NCI-H1417 treated with DMSO at 0.1 percent for 48 hours (cell line): ENCODE measurements at regions not wholly inside any gene's neighbourhood (a gene's known extent, or its start where the extent isn't known, plus 50 kb on each side); places are given as distances from the start of the nearest gene placed in this dataset.
"Not testable (repeated sequence)": the region's sequence is repeated elsewhere in the genome, so short reads cannot be mapped to it uniquely, and the experiment has no call there.

Experiments used
- DNase-seq: peaks from one replicate; lab custom pipeline; 2025; lab: John Stamatoyannopoulos, UW

DNA sequence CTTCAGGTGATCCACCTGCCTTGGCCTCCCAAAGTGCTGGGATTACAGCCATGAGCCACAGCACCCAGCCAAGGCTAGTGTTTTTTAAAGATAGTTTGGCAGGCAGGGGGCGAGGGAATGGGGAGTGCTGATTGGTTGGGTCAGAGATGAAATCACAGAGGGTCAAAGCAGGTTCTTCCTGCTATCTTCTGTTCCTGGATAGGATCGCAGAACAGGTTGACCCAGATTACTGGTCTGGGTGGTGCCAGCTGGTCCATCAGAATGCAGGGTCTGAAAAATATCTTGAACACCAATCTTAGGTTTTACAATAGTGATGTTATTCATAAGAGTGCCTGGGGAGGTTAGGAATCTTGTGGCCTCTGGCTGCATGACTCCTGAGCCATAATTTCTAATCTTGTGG lies 272.2 kb downstream of the CD83 start:
- DNase-seq: not testable (repeated sequence)

GRCh38 chr6:14390805-14391204 lies 273.2 kb downstream of the CD83 start:
- no peak for DNase-seq

DNA sequence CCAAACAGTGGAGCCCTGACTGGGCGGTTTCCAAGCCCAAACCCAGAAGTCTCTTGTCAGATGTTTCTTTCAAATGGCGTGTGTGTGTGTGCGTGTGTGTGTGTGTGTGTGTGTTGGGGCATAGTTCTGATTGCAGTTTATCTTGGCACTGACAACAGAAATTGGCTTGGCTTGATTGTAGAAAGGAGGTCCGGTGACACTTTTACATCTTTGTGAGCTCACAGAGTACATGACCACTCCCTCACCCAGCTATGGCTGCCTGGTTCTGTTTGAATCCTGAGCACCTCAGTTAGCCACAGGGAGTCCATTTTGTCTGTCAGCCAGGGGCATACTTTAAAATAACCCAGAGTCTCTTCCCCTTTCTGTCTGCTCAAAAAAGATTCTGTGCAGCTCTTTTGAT lies 276.3 kb downstream of the CD83 start:
- no peak for DNase-seq

DNA sequence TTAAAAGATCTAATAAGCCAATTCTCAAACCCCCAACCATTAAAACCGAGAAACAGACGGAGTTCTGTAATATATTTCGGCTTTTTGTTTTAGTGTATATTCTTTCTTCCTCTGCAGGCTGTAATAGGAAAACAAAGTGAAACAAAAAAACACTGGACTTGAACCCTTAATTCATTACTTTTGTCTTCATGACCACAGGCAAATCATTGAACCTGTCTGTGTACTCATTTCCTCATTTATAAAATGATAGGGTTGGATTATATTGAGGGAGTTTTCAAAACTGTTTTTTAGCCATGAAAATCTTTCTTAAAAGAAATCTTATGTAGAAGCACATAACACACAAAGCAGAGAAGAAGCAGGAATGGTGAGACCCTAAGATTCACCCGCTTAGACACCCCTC lies 278.8 kb downstream of the CD83 start:
- no peak for DNase-seq

DNA sequence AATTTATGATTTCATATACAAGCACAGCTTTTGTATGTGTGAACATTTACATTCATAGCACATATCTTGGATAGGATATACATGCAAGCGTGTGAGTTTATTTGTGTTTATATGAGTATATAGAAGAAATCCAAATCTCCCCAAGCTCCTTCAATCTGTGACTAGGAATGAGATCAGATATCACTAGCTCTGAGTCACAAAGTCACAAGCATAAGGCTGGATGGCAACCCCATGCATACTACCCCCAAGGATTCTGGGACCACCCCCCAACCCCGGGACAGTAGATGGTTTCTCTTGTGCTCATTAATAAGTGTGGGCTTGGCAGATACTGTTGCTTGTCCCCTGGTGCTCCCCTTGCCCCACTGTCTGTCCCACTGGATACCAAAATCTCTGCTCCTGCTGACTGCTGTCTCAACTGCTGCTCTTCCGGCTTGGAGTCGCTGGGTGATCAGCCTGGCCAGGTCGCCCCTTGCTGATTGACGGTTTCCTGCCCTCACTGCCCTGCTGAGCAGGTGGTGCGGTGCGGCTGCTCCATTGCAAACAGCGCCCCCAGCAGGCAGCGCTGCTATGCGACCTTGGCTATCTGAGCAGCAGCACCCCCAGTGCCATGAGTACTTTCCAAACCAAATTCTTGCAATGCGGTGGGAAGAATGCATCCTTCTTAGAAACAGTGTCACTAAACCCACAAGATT lies 279.4 kb downstream of the CD83 start:
- DNase-seq: no peak

GRCh38 chr6:14397518-14397901 lies 279.9 kb downstream of the CD83 start:
- DNase-seq: no peak

DNA sequence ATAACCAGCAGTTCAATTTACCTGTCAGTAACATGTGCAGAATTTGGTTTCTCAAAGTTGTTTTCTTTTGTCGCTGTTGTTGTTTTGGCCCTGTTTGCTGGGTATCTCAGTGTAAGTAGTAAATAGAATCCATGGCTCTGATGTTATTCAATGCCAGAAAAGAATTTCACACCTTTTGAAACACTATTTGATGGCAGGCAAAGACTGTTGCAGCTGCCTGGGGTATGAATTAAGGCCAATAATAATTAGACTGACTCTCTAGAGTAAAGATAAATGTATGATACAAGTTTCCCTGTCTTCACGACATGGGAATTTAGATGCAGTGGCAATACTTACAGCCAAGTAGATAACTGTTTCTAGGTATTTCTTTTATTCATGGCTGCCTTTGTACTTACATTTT lies 281.4 kb downstream of the CD83 start:
- DNase-seq: no peak

- no peak for DNase-seq
These were observed 282.1 kb downstream of the CD83 start for GRCh38 chr6:14399635-14400034.

- no peak for DNase-seq
These were observed 283.7 kb downstream of the CD83 start for GRCh38 chr6:14401246-14401645.

- no peak for DNase-seq
These were observed 289.2 kb downstream of the CD83 start for GRCh38 chr6:14406614-14407331.

GRCh38 chr6:14408446-14408845 lies 290.9 kb downstream of the CD83 start:
- no peak for DNase-seq

DNA sequence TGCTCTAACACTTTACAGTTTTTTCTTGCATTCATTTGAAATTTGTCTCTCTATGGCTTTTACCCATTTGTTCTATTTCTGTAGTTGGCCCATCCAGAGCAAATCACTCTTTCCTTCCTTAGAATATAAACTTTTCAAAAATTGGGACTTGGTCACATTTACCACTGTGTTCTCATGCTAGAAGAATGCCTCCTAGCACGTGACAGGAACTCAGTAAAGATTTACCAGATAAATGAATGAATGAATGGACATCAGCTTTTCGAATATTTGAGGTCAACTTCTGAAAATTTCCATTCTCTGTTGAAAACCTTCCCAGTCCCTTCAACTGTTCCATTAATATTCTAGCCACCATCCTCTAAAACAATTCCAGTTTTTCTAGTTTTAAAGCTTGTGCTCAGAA lies 294.5 kb downstream of the CD83 start:
- no peak for DNase-seq

- DNase-seq: no peak
These were observed 297.9 kb downstream of the CD83 start for GRCh38 chr6:14415452-14415851.

DNA sequence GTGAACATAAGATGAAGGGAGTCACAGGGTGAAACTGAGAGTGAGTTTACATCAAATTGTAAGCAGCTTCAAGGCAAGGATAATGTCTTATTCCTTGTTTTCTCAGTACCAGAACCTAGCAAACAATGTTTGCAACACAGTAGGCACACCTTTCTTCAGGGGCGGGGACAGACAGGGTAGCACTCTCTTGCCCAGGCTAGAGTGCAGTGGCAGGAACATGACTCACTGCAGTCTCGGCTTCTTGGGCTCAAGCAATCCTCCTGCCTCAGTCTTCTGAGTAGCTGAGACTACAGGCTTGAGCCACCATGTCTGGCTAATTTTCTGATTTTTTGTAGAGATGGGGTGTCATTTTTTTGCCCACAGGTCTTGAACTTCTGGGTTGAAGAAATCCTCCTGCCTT lies 299.8 kb downstream of the CD83 start:
- no peak for DNase-seq

- not testable (repeated sequence) for DNase-seq
These were observed 301.7 kb downstream of the CD83 start for GRCh38 chr6:14419224-14419623.

GRCh38 chr6:14422061-14422460 lies 304.5 kb downstream of the CD83 start:
- no peak for DNase-seq

- no peak for DNase-seq
These were observed 305.3 kb downstream of the CD83 start for GRCh38 chr6:14422917-14423316.

- no peak for DNase-seq
These were observed 305.8 kb downstream of the CD83 start for GRCh38 chr6:14423330-14423729.

DNA sequence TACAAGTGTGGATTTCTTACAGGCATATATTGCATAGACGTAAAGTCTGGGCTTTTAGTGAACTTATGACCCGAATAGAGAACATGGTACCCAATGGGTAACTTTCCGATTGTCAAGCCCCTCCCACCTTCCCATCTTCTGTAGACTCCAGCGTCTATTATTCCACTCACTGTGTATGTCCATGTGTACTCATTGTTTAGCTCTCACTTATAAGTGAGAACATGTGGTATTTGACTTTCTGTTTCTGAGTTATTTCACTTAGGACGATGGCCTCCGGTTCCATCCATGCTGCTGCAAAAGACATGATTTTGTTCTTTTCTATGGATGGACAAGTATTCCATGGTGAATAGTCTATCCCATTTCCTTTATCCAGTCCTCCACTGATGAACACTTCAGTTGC lies 306.4 kb downstream of the CD83 start:
- DNase-seq: no peak

DNA sequence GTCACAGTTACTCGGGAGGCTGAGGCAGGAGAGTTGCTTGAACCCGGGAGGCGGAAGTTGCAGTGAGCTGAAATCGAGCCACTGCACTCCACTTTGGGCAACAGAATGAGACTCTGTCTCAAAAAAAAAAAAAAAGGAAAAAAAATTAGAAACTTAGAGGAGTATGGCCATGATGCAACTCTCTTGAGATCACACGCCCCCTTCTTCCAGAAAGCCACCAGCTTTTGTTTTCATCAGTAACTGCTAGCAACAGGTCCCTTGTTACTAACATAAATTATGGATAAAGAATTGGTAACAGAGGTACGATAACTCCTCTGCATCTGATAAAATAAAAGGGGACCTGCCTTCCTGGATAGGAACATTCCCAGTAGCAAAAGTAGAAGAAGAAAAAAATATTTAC lies 308.2 kb downstream of the CD83 start:
- DNase-seq: no peak

- DNase-seq: no peak
These were observed 308.7 kb downstream of the CD83 start for GRCh38 chr6:14426281-14426680.

- no peak for DNase-seq
These were observed 310.7 kb downstream of the CD83 start for GRCh38 chr6:14428269-14428668.

- DNase-seq: no peak
These were observed 311.8 kb downstream of the CD83 start for GRCh38 chr6:14429396-14429795.

DNA sequence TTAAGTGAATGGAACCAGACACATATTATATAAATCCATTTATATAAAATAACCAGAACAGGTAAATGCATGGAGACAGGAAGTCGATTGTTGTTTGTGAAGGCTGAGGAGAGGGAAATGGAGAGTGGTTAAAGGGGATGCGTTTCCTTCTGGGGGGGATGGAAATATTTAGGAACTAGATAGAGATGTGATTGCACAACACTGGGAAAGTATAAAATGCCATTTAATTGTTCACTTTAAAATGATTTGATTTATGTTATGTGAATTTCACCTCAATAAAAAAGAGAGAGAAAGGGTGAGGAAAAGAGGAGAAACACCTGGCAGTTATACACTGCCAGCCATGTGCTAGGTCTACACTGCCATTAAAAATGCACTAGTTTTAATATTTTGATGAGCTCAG lies 312.6 kb downstream of the CD83 start:
- no peak for DNase-seq
